ENCODE measurements at regions not wholly inside any gene's neighbourhood (a gene's known extent, or its start where the extent isn't known, plus 50 kb on each side); places are given as distances from the start of the nearest gene placed in this dataset.

GRCh38 chr2:128450211-128451024 lies 131.8 kb upstream of the HS6ST1 start:
- DNase-seq (ENCODE audit: low read depth) = no peak

DNA sequence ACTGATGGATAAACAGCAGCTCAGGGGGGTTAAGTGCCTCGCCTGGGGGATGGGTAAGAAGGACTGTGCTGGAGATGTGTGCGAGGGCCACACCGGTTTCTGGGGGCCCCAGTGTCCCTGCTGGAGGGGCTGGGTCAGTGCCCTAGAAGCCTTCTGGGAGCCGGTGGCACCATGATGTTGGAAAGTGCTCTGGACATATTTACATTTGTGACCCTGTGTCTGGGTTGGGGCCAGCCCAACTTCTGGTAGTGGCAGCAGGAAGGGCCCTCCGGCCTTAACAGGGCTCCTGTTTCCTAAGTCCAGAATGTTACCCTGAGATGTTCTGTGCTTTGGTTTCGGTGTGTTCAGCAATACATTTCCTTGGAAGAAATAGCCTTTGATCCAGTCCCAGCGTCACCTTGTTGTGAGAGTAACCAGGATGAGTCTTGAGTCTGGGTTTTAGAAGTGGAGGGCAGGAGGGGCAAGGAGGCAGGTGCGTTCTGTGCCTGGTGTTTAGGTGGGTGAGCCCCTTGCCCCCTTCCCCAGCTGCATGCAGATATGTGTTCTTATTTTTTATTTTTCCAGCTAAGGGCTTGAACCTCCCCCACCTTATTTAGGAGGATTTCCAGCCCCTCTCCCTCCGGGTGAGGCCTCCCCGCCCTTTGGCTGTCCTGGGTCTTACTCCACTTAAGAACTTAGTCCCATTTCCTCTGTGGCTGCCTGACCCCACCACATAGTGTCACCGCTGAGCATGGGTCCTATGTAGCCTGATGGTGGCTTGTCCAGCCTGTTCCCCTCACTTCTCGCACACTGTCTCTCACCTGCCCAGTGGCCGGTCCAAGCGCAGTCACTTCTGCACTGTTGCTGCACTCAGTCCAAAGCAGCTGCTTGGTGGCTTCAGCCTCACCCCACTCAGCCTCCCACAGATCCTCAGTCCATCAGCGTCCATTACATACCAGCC lies 132.7 kb upstream of the HS6ST1 start:
- no peak for DNase-seq (ENCODE audit: low read depth)

DNA sequence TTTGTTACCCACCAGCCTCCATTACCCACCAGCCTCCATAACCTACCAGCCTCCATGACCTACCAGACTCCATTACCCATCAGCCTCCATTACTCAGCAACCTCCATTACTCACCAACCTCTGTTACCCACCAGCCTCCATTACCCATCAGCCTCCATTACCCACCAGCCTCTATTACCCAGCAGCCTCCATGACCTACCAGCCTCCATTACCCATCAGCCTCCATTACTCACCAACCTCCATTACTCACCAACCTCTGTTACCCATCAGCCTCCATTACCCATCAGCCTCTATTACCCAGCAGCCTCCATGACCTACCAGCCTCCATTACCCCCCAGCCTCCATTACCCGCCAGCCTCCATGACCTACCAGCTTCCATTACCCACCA lies 133.3 kb upstream of the HS6ST1 start:
- DNase-seq (ENCODE audit: low read depth) = no peak

DNA sequence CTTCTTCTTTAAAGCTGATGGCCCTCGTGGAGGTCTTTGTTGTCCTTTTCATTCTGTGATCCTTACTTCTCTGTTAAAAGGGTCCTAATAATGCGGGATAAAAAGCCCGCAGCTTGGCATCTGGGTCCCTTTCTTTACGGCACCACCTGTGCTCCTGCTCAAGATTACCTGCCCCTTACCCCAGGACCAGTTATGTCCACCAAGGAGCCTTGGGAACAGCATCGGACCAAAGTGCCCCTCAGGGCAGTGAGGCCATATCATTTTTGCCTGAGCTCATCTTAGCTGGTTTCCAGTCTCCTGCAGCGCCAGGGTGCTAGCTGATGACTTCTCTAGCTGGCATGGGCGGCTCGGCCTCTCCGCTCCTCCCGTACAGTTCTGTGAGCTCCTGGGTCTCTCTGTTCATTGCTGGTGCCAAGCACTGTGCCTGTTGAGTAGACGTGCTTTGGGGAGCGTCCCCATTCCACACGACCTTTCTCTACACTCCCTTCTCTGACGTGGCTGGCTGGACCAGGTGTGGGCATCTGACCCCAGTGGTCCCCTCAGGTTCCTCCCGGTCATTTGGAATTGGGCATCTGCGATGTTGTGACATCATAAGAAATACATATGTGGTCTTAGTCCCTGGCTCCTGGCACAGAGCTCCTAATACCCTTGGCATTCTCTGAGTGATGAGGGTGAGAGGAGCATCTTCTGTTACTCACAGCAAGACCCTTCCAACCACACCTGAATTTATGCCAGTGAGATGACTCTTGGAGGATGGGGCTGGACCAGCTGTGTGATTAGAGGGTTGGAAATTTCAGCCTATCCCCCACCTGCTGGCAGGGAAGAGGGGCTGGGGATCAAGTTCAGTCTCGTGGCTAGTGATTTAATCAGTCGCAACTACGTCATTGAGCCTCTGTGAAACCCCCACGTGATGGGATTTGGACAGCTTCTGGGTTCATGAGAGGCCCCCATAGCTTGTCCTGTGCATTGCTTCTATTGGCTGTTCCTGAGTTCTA lies 134.2 kb upstream of the HS6ST1 start:
- DNase-seq (ENCODE audit: low read depth) = no peak

- DNase-seq (ENCODE audit: low read depth) = no peak
Measured at GRCh38 chr2:128454980-128455720, 136.5 kb upstream of the HS6ST1 start.

DNA sequence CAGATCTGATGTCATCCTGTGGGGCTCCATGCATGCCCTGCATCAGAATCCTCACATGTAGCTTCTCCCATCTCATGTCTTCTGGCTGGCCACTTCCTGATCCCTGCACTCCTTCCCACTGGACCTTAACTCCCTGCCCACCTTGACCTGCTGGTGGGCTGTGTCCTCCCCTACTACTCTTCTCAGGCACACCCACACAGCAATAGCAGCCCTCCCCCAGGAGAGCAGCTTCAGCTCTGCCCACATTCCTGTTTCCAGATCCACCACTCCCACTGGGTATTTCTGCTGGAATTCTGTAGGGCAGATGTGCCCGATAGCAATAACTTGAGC lies 137.0 kb upstream of the HS6ST1 start:
- DNase-seq (ENCODE audit: low read depth) = no peak

DNA sequence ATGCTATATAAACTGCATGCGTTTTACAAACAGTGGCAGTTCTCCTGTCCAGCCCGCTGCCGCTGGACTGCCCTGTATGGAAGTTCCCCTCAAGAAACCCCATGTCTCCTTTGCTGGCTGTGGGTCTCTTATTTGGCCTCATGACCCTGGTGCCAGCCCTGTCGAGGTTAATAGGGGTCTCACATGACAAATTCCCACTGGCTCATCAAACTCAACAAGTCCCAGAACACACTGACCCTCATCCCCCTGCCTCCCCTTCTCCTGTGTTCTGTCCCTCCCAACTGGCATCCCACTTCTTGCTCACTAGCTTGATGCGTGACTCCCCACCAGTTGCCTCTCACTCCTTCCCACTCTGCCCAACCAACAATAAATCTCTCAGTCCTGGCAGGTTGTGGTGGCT lies 137.6 kb upstream of the HS6ST1 start:
- DNase-seq (ENCODE audit: low read depth) = no peak

GRCh38 chr2:128457006-128457604 lies 138.4 kb upstream of the HS6ST1 start:
- DNase-seq (ENCODE audit: low read depth) = no peak

DNA sequence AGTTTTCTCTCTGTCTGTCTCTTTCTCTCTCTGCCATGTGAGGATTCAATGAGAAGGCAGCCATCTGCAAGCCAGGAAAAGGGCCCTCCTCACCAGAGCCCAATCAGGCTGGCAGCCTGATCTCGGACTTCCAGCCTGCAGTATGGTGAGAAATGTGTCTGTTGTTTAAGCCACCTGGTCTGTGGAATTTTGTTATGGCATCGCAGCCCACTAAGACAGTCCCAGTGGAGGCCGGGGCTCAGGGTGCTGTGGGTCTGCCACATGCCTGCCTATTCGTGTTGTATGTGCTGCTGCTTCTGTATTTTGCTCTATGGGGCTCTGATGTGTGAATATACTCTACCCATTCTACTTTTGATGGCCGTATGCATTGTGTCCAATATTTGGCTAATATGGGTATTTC lies 139.0 kb upstream of the HS6ST1 start:
- DNase-seq (ENCODE audit: low read depth) = no peak

DNA sequence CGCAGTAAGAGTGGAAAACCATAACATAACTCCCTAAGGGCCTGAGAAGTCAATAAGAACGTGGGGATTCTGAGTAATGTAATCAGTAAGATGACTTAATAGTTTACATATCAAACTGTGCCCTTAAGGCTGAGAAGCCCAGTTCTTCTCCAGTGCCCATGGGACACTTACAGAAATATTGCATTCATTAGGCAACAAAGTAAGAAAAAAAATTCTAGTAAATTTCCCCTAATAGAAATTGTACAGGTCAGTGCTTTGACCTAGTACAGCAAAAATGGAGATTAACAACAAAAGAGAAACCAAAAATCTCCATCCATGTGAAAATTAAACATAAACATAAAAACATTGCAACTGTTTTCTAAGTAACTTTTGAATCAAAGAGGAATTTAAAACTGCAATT lies 139.8 kb upstream of the HS6ST1 start:
- DNase-seq (ENCODE audit: low read depth) = peak; percentile 10

- DNase-seq (ENCODE audit: low read depth) = no peak
Measured at GRCh38 chr2:128464456-128464855, 145.8 kb upstream of the HS6ST1 start.

- no peak for DNase-seq (ENCODE audit: low read depth)
Measured at GRCh38 chr2:128465246-128466170, 146.8 kb upstream of the HS6ST1 start.

GRCh38 chr2:128466376-128466775 lies 147.7 kb upstream of the HS6ST1 start:
- DNase-seq (ENCODE audit: low read depth) = no peak

DNA sequence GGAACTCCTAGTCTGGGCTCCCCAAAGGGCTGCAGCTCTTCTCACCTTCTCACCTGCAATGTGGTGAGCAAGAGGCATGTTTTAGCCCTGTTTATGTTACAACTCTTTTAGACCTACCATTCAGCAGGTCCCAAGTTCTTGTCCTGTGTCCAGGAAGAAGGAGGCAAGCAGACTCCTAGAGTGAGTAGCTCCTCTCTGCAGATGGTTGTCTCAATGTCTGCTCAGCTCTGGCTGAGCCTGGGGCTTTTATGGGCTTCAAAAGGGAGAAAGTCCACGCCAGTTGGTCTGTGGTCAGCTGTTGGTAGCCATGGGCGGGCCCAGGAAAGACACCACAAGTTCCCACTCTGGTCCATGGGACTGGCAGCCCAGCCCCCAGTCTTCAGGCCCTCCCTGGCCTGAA lies 148.1 kb upstream of the HS6ST1 start:
- DNase-seq (ENCODE audit: low read depth) = no peak

DNA sequence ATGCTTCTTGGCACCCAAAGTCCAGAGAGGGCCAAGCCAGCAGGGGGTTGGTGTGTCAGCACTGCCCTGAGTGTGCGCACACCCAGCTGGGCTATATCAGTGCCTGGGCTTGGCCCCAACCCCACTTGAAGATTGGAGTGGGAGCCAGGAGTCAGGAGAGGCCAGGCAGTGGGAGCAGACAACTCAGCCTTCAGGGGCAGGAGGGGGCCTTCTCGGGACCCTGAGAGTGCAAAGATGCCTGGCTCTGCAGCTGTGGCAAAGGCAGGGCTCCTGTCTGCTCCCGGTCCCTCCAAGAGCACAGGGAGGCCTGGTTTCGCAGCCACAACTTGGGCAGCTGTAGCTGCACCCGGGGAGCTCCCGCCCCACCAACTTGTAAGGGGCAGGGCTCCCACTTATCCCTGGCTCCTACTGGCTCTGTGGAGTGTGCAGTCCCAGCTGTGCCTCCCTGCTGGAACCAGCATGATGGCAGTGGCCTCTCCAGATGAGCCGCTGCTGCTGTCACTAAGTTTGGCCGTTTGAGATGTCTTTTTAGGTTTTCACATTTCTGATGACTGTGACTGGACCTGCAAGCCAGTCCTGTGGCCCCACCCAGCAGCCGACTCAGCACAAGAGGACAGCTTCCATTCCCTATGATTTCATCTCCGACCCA lies 148.8 kb upstream of the HS6ST1 start:
- no peak for DNase-seq (ENCODE audit: low read depth)

GRCh38 chr2:128468186-128468920 lies 149.7 kb upstream of the HS6ST1 start:
- DNase-seq (ENCODE audit: low read depth) = no peak

DNA sequence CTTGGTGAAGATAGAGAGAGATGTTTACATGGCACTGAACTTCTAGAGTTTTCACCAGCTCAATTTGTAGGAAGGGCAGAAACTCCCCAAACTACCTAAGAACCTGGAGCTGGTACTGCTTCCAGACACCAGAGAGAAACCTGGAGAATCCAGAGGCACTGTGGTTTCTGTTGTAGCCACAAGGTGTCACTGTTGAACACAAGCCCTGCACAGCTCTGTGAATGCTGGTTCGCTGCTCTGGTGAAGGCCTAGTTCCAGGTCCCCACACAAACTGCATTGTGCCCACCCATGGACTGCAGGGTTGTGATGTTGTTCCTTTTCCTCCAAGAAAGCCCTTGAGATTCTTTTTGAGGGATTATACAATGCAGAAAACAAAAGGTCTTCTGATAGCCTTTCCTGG lies 150.5 kb upstream of the HS6ST1 start:
- DNase-seq (ENCODE audit: low read depth) = no peak

GRCh38 chr2:128469875-128470274 lies 151.2 kb upstream of the HS6ST1 start:
- DNase-seq (ENCODE audit: low read depth) = no peak

DNA sequence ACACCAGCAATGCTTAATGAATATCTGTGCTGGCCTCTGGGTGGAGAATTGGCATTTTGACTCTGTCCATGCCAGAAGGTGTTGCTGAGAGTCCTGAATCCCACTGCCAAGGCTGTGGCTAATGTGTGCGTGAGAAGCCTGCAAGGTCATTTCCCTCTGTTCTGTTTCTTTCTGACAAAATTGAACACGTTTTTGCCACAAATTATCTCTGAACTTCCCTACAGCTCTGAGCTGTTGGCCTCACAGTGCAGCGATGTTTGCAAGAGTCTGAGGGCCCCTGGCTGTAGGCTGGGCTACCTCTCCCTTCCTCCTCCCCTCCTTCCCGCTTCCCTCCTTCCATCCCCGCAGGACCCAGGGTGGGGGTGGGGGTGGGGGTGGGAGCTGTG lies 154.1 kb upstream of the HS6ST1 start:
- DNase-seq (ENCODE audit: low read depth) = no peak
